ENCODE measurements at regions not wholly inside any gene's neighbourhood (a gene's known extent, or its start where the extent isn't known, plus 50 kb on each side); places are given as distances from the start of the nearest gene placed in this dataset.

GRCh38 chr13:95385798-95386197, 84.5 kb upstream of the ABCC4 start:
- H2BK15ac ChIP-seq (ENCODE audit: low read length) = no peak overlapping the region
- DNase-seq (ENCODE audit: low read depth in 1 of 2, low spot score in 2 of 2) = no peak
- no peak overlapping the region for H3K23ac ChIP-seq (ENCODE audit: insufficient read length)
- H3K27ac ChIP-seq (ENCODE audit: low read depth, low read length) = no peak overlapping the region
- H3K27me3 ChIP-seq (replicated peaks in 1 of 4; ENCODE audit: control insufficient read depth in 3 of 4, extremely low read depth in 1 of 4, insufficient read depth in 3 of 4, low read length in 3 of 4) = no peaks in the 10 kb centered on the region
- FAIRE-seq = no peak
- no peak overlapping the region for H3K9ac ChIP-seq (replicated peaks in 1 of 4; ENCODE audit: extremely low read depth in 1 of 4, low read depth in 3 of 4, low read length in 3 of 4)
- H2BK120ac ChIP-seq (replicated peaks; ENCODE audit: low read depth, low read length) = no peak overlapping the region
- H4K8ac ChIP-seq (ENCODE audit: extremely low read depth, insufficient read depth, low read length) = no peak overlapping the region
- H3K79me1 ChIP-seq (ENCODE audit: low read depth, low read length) = no peaks in the 10 kb centered on the region
- no peak overlapping the region for H3K4me3 ChIP-seq (ENCODE audit: extremely low read depth in 1 of 4, insufficient read depth in 2 of 4, low read depth in 3 of 4, low read length in 4 of 4)
- H3K23me2 ChIP-seq (ENCODE audit: low read depth, low read length) = no peaks in the 10 kb centered on the region; the same call in 1 of the 2 replicates
- no peak overlapping the region for H3K18ac ChIP-seq (ENCODE audit: extremely low read depth, low read length)
- CTCF ChIA-PET (ENCODE audit: partially characterized antibody) = no interaction called here
- no peak overlapping the region for H3K4ac ChIP-seq (replicated peaks; ENCODE audit: insufficient read length, low read depth, low read length)
- no peak overlapping the region for H3K56ac ChIP-seq (replicated peaks; ENCODE audit: insufficient read length, low read depth, low read length)
- no peak overlapping the region for H2BK5ac ChIP-seq (ENCODE audit: low read depth, low read length)
- no peak overlapping the region for H2BK20ac ChIP-seq (ENCODE audit: low read length)
- no peak overlapping the region for H3K14ac ChIP-seq (ENCODE audit: insufficient read length)
- 86% methylated on average over 1 of the region's 1 CpG; no CpG with 5 or more reads in 1 of the 2 experiments for WGBS, 2 experiments (ENCODE audit: extremely low coverage in 1 of 2, insufficient coverage in 1 of 2, insufficient read length in 1 of 2, insufficient replicate concordance in 2 of 2, low coverage in 1 of 2, low lambda C conversion rate in 2 of 2, missing lambda C conversion rate in 1 of 2)
- H3K4me1 ChIP-seq (replicated peaks in 1 of 4; ENCODE audit: control insufficient read depth in 3 of 4, insufficient read depth in 4 of 4, low read length in 3 of 4) = no peaks in the 10 kb centered on the region
- TF ChIP-seq TEAD4 (IDR thresholded peaks at IDR 0.05; ENCODE audit: low read depth, low read length) (no peak), KDM1A (IDR thresholded peaks at IDR 0.05; ENCODE audit: borderline replicate concordance, low read length) (no peak), FOSL1 (IDR thresholded peaks at IDR 0.05; ENCODE audit: insufficient read depth, low read depth, low read length) (no peak), EP300 (IDR thresholded peaks at IDR 0.05; ENCODE audit: borderline replicate concordance in 1 of 2, low read depth in 2 of 2, low read length in 2 of 2) (no peak), SAP30 (IDR thresholded peaks at IDR 0.05; ENCODE audit: insufficient read depth, insufficient replicate concordance, low read length) (no peak)
- no peaks in the 10 kb centered on the region for H4K20me1 ChIP-seq (replicated peaks in 1 of 2; ENCODE audit: control insufficient read depth in 1 of 2, insufficient read depth in 2 of 2, low read length in 2 of 2)
- no peak overlapping the region for H2BK12ac ChIP-seq (ENCODE audit: low read depth, low read length)
- no peaks in the 10 kb centered on the region for H3K79me2 ChIP-seq (ENCODE audit: control insufficient read depth in 1 of 2, insufficient read depth in 2 of 2, low read length in 2 of 2)
- no peak overlapping the region for H4K91ac ChIP-seq (replicated peaks; ENCODE audit: insufficient read length, low read length)
- no peak overlapping the region for H2AK5ac ChIP-seq (ENCODE audit: low read depth, low read length)
- no peaks in the 10 kb centered on the region for H3K9me3 ChIP-seq (ENCODE audit: insufficient read depth in 2 of 2, low read depth in 1 of 2, low read length in 1 of 2)
- H4K5ac ChIP-seq (ENCODE audit: insufficient read length, low read depth, low read length) = no peak overlapping the region
- POLR2A ChIA-PET (ENCODE audit: partially characterized antibody) = no interaction called here
- no peak overlapping the region for H2AFZ ChIP-seq (ENCODE audit: low read length)
- no peaks in the 10 kb centered on the region for H3K36me3 ChIP-seq (ENCODE audit: control insufficient read depth in 2 of 4, insufficient read depth in 4 of 4, low read length in 3 of 4)
- no peak overlapping the region for H3K4me2 ChIP-seq (ENCODE audit: insufficient read depth in 1 of 2, low read depth in 2 of 2, low read length in 2 of 2)

Measured in H1 (cell line).